ES-I3 (cell line): ENCODE measurements at regions not wholly inside any gene's neighbourhood (a gene's known extent, or its start where the extent isn't known, plus 50 kb on each side); places are given as distances from the start of the nearest gene placed in this dataset.

Source experiments
- H3K36me3 ChIP-seq: 2 replicates; pipeline ENCODE4 v1.6.1; 2013; ENCODE audit warnings: mild to moderate bottlenecking, low read length, control low read depth, moderate library complexity; ENCODE audit not compliant: insufficient read depth
- H3K4me1 ChIP-seq: 2 replicates; pipeline ENCODE4 v1.6.1; 2013; ENCODE audit warnings: mild to moderate bottlenecking, control low read depth, low read length; ENCODE audit not compliant: insufficient read depth
- H3K9ac ChIP-seq: 2 replicates; pipeline ENCODE4 v1.6.1; 2013; ENCODE audit warnings: low read depth, mild to moderate bottlenecking, low read length, moderate library complexity
- H3K9me3 ChIP-seq: 2 replicates; pipeline ENCODE4 v1.6.1; 2013; ENCODE audit warnings: mild to moderate bottlenecking, low read length, moderate library complexity; ENCODE audit not compliant: control insufficient read depth, insufficient read depth

DNA sequence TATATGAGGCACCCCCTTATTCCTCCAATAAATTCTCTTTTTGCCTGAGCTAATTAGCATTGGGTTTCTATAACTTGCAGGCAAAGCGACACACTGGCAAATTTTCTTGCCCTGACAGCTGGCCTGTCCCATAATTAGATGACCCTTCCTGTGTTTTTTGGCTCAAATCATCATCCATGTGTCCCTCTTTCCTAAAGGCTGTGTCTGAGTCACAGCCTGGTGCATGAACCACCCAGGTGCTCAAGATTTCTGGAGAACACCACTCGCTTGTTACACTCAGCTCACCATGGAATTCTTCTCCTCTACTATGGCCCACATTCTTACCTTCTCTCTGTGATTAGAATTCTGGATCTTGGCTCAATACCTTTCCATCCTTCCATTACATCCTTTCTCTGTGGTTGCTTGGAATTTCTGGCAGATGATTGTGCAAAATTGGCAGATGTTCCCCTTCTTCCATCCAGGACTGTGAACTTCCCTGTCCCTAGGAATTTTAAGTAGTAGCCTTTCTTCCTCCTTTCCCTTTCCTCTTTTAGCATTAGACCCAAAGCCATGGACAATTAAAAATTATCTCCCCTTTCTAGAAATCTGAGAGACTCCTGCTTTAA, 116.0 kb upstream of the ANKRD1 start:
- Histone ChIP-seq H3K9me3 (no peaks in the 10 kb centered on the region), H3K4me1 (no peaks in the 10 kb centered on the region), H3K9ac (no peak overlapping the region), H3K36me3 (no peaks in the 10 kb centered on the region)

DNA sequence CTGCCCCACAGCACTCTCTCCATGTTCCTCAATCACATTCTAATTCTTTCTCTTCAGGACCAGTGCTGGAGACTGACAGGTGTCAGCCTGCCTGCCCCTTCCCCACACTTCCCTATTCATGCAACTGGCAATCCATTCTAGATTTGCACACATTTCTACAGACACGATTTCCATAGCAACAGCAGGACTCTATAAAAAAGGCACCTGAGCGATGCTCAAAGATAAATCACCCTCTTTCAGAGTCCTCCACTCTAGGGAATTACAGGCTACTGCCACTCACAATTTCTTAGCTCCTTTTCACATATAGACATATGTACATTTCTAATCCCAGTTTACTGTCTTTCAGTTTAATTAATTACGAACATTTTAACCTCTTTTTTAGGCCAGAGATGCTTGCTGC, 118.1 kb upstream of the ANKRD1 start:
- Histone ChIP-seq H3K9me3 (no peaks in the 10 kb centered on the region), H3K36me3 (no peaks in the 10 kb centered on the region), H3K4me1 (no peaks in the 10 kb centered on the region), H3K9ac (no peak overlapping the region)

DNA sequence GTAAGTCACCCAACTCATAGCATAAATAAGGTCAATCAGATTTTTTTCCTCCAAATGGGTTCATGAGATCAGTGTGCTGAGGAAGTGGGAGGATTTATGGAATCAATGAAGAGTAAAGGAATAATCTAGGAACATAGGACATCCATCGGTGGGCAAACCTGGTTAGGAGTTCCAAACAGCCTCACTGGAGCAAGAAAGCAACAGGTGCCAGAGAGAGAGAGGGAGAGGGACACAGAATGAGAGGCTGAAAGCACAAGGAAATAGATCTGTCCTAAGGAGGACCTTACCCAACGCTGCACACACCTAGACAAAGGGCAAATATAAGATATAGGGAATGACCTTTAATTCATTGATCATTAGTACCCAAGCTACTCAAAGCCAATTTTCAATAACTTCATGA, 119.5 kb upstream of the ANKRD1 start:
- Histone ChIP-seq H3K36me3 (no peaks in the 10 kb centered on the region), H3K9me3 (no peaks in the 10 kb centered on the region), H3K9ac (no peak overlapping the region), H3K4me1 (no peaks in the 10 kb centered on the region)

DNA sequence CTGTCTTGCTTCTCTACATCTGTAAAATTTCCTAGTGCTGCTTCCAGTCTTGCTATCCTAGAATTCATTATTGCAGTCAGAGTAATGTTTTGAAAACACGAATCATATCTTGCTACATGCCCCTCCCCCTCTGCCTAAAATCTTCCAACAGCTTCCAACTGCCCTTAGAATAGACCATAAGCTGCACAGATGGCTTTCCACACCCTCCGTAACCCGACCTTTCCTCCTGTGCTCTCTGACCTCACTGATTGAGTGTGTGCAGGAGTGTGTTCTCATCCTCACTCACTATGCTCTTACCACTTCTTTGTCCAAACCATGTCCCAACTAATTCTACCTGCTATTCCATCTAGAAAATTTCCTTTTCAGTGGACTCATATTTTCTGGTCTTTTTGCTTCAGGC, 121.2 kb upstream of the ANKRD1 start:
- H3K9ac ChIP-seq, result no peak overlapping the region
- H3K9me3 ChIP-seq, result 0 out of 2 replicates have a peak, but pooled peaks cover 3% of the 10 kb centered on the region
- no peaks in the 10 kb centered on the region for H3K4me1 ChIP-seq
- H3K36me3 ChIP-seq, result no peaks in the 10 kb centered on the region

DNA sequence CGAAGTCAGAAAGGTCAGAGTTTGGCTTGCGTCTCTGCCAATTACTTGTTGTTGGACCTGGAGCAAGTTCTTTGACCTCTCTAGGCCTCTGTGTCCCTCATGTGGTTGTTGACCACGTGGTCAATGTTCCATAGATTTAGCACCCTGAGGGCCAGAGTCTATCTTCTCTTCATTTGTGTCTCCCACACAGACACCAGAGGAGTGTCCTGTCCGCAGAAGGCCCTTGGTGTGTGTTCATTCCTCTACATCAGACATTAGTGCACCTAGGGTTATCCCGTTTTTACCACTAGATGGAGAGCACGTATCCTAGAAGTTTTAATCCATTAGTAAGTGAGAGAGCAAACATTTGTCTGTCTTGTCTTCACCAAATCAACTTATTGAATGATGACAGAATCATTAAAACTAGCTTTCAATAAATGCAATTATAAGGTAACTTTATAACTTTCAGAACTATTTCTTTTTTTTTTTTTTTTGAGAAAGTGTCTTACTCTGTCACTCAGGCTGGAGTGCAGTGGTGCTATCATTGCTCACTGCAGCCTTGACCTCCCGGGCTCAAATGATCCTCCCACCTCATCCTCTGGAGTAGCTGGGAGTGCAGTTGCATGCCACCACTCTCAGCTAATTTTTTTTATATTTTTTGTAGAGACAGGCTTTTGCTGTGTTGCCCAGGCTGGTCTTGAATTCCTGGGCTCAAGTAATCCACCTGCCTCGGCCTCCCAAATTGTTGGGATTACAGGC, 122.5 kb upstream of the ANKRD1 start:
- no peak overlapping the region for H3K9ac ChIP-seq
- no peaks in the 10 kb centered on the region for H3K36me3 ChIP-seq
- no peaks in the 10 kb centered on the region for H3K4me1 ChIP-seq
- 0 out of 2 replicates have a peak, but pooled peaks cover 3% of the 10 kb centered on the region for H3K9me3 ChIP-seq

DNA sequence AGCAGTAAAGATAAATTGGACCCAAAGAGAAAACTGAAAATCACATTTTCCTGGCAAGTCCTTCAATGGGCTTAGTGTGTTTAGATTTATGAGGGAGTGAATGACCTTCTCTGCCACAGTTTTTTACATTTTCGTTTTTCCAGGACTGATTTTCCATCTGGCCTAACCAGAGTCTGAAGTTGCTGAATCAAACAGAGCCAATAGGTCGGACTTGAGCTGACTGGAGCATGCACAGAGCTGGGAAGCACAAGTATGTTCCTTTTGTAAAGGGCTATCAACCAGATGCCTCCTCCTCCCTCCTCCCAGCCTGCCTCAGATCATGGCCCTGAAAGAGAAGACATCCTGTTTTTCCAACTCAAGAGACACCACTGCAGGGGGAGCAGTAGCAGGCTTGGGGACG, 126.0 kb upstream of the ANKRD1 start:
- Histone ChIP-seq H3K9ac (no peak overlapping the region), H3K4me1 (no peaks in the 10 kb centered on the region), H3K9me3 (0 out of 2 replicates have a peak, but pooled peaks cover 3% of the 10 kb centered on the region), H3K36me3 (no peaks in the 10 kb centered on the region)

DNA sequence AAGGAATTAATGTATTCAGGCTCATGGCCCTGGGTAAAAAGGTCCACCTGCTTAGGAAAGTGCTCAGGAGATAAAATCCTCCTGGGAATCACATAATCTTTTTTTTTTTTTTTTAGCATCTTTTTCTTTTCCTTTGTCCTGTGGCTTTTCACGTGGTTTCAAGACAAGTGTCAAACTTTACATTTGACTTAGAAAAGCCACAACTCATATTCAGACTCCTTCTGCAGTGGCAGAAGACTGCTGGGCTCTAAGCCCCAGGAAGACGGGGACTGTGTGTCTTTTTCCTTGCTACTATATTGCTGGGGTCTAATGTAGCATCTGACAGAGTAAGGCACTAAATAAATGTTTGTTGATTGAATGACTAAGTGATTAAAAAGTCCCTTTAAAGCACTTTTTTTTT, 127.5 kb upstream of the ANKRD1 start:
- Histone ChIP-seq H3K36me3 (no peaks in the 10 kb centered on the region), H3K9me3 (0 out of 2 replicates have a peak, but pooled peaks cover 3% of the 10 kb centered on the region), H3K4me1 (no peaks in the 10 kb centered on the region), H3K9ac (no peak overlapping the region)

DNA sequence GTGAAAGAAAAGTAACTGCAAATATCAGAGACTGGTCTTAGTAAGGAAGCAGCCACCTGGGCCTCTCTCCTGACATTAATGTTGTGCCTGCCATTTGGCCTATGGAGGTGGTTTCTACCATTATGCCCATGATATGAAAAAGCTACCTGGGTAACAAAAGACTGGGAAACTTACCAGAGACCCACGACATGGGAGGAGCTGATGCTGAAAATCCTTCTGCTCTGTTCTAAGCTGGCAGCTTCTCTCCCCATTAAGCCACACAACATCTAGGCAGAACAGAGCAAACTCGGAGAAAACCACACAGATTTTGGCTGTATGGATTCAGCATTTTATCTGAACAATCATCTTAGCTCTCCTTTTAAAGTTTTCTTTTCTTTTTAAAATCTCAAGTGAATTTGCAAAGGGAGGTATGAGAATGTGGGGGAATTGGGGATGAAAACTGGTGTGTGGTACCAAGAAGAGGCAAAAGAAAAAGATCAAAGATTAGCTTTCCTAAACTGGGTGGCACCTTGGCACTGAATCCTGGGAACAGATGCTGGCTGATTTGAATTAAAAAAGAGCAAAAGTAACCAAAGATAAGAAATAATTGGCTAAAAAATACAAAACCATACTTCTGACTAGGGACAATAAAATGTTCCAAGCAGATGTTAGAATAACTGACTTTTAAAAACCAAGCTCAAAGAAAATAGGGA, 128.6 kb upstream of the ANKRD1 start:
- H3K9me3 ChIP-seq, result 0 out of 2 replicates have a peak, but pooled peaks cover 3% of the 10 kb centered on the region
- no peaks in the 10 kb centered on the region for H3K4me1 ChIP-seq
- H3K36me3 ChIP-seq, result no peaks in the 10 kb centered on the region
- H3K9ac ChIP-seq, result no peak overlapping the region

DNA sequence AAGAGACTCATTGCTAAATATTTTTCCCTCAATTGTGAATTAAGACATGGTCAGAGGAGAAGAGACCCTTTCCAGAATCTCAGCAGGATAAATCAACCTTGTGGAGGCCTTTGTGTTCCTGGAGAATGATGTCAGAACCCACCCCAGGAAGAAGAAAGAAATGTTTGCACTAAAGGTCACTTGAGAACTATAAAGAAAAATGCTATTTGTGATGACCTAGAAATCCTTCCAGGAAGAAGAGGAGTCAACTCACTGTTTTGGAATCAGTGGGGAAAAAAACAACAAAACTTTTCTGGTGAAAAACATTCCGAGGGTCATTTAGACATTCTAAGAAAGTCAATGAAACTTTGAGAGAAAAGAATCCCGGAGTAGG, 129.1 kb upstream of the ANKRD1 start:
- no peaks in the 10 kb centered on the region for H3K36me3 ChIP-seq
- no peaks in the 10 kb centered on the region for H3K4me1 ChIP-seq
- H3K9ac ChIP-seq, result no peak overlapping the region
- H3K9me3 ChIP-seq, result 0 out of 2 replicates have a peak, but pooled peaks cover 3% of the 10 kb centered on the region

DNA sequence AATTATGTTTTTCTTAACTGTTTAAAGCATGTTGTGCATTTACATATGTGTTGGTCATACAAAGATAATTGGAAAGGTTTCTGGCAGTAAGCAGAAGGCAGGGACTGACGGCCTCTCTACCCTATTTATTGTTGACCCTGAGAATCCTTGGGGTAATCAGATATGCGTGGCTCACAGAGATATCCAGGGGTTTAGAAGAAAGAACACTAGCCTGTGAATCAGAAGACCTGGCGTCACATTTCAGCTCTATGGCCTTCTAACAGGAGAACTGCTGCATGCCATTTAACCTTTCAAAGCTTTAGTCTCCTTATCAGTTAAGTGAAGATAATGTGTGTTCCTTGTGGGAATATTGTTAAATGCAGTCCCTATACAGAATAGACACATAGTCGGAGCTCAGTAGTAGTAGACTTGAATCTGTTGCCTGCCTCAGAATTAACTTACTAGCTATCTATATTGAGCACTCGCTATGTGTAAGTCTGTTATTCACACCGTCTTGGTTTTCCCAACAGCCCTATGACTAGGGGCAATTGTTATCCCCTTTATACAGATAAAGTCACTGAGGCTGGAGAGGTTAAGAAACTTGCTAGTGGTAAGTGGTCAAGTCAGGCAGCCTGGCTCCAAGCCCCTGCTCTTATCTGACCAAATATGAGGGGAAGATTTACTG, 129.6 kb upstream of the ANKRD1 start:
- Histone ChIP-seq H3K4me1 (no peaks in the 10 kb centered on the region), H3K9ac (no peak overlapping the region), H3K36me3 (no peaks in the 10 kb centered on the region), H3K9me3 (0 out of 2 replicates have a peak, but pooled peaks cover 3% of the 10 kb centered on the region)

DNA sequence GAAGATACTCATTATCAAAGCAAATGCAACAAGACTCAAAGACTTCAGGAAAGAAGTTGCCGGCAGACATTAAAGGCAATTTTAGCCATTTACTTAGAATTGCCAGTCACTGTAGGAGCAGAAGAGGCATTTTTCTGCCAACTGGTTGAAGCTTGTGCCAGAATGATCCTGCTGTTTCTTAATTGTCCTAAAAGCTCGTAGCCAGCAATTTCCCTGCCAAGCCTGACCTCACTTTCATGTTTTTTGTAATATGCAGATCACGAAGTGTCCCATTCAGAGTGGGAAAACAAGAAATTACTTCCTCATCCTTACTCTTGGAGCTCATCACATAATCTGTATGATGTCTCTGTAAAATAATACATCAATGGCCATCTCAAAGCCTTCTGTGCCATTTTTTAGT, 130.9 kb upstream of the ANKRD1 start:
- H3K9ac ChIP-seq, result no peak overlapping the region
- H3K4me1 ChIP-seq, result no peaks in the 10 kb centered on the region
- H3K36me3 ChIP-seq, result no peaks in the 10 kb centered on the region
- no peaks in the 10 kb centered on the region for H3K9me3 ChIP-seq

DNA sequence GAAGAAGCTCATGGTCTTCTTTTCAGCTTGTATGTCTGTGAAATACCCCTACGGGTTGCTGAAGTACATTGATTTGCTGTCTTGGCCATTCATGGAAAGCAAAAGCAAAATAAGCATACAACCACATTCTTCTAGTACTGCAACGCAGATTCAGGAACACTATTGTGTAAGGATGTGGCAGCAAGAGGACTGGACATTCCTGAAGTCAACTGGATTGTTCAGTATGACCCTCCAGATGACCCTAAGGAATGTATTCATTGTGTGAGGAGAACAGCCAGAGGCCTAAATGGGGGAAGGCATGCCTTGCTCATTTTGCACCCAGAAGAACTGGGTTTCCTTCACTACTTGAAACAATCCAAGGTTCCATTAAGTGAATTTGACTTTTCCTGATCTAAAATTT, 133.4 kb upstream of the ANKRD1 start:
- Histone ChIP-seq H3K36me3 (no peaks in the 10 kb centered on the region), H3K4me1 (no peaks in the 10 kb centered on the region), H3K9me3 (no peaks in the 10 kb centered on the region), H3K9ac (no peak overlapping the region)

DNA sequence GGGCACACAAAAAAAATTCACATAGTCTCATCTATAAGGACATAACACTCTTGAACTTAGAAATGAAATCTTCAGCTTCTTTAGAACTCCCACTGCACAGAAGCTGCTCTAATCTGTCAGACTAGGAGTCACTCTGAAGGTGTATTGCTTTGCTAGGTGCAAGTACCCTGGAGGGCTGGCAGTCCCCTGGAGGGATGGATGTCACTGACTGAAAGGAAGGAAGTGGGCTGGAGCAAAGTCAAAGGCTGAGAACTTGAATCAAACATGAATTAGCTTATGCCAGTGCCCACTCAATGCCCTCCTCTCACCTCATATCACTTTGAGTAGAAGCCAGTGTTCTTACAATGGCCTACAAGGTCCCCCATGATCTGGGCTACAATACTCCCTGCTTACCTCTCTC, 140.3 kb upstream of the ANKRD1 start:
- H3K4me1 ChIP-seq, result no peaks in the 10 kb centered on the region
- H3K36me3 ChIP-seq, result no peaks in the 10 kb centered on the region
- no peak overlapping the region for H3K9ac ChIP-seq
- no peaks in the 10 kb centered on the region for H3K9me3 ChIP-seq

DNA sequence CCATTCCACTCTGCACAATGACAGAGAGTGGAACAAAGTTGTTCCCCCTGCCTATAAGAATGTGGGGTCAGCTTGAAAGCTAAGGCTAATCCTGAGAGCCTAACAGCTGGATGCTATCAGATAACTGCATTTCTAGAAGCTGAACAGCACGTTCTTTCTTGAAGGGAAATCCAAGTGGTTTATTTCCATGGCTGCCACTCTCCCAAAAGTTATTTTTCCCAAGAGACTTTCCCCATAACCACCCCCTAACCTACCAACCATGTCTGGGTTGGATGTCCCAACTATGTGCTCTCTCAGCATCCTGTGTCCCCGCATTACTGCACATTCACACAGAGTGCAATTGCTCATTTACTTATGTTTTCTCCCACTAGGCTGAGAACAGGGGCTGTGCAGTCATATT, 140.7 kb upstream of the ANKRD1 start:
- H3K36me3 ChIP-seq, result no peaks in the 10 kb centered on the region
- no peak overlapping the region for H3K9ac ChIP-seq
- H3K9me3 ChIP-seq, result no peaks in the 10 kb centered on the region
- H3K4me1 ChIP-seq, result no peaks in the 10 kb centered on the region
